GM21367 (cell line): ENCODE measurements at regions not wholly inside any gene's neighbourhood (a gene's known extent, or its start where the extent isn't known, plus 50 kb on each side); places are given as distances from the start of the nearest gene placed in this dataset.
"Not testable (repeated sequence)": the region's sequence is repeated elsewhere in the genome, so short reads cannot be mapped to it uniquely, and the experiment has no call there.

Source experiments
- ATAC-seq: cut with Tn5 transposase; IDR thresholded peaks from one replicate; pipeline ENCODE4 v1.9.1; 2021; ENCODE audit not compliant: unreplicated experiment

GRCh38 chr10:7108141-7108540 is 302.7 kb downstream of the SFMBT2 start:
- ATAC-seq = no peak

GRCh38 chr10:7107285-7107684 is 303.5 kb downstream of the SFMBT2 start:
- ATAC-seq = no peak

GRCh38 chr10:7104379-7104778 is 306.5 kb downstream of the SFMBT2 start:
- ATAC-seq = not testable (repeated sequence)

GRCh38 chr10:7102557-7103349 is 308.1 kb downstream of the SFMBT2 start:
- ATAC-seq = no peak

GRCh38 chr10:7102084-7102483 is 308.8 kb downstream of the SFMBT2 start:
- no peak for ATAC-seq

- no peak for ATAC-seq
These were observed 309.4 kb downstream of the SFMBT2 start for GRCh38 chr10:7101451-7101850.

- ATAC-seq = no peak
These were observed 310.7 kb downstream of the SFMBT2 start for GRCh38 chr10:7100032-7100702.

- no peak for ATAC-seq
These were observed 312.6 kb downstream of the SFMBT2 start for GRCh38 chr10:7098160-7098762.

- ATAC-seq = no peak
These were observed 316.1 kb downstream of the SFMBT2 start for GRCh38 chr10:7094781-7095180.

GRCh38 chr10:7093368-7093767 is 317.5 kb downstream of the SFMBT2 start:
- no peak for ATAC-seq

GRCh38 chr10:7092603-7093002 is 318.2 kb downstream of the SFMBT2 start:
- no peak for ATAC-seq

GRCh38 chr10:7090529-7090928 is 320.3 kb downstream of the SFMBT2 start:
- no peak for ATAC-seq

GRCh38 chr10:7085913-7086589 is 324.8 kb downstream of the SFMBT2 start:
- ATAC-seq = no peak

GRCh38 chr10:7085147-7085912 is 325.5 kb downstream of the SFMBT2 start:
- no peak for ATAC-seq

GRCh38 chr10:7084280-7085005 is 326.4 kb downstream of the SFMBT2 start:
- ATAC-seq = no peak

GRCh38 chr10:7082967-7083366 is 327.9 kb downstream of the SFMBT2 start:
- no peak for ATAC-seq

- no peak for ATAC-seq
These were observed 333.0 kb downstream of the SFMBT2 start for GRCh38 chr10:7077880-7078279.

GRCh38 chr10:7075851-7076250 is 335.0 kb downstream of the SFMBT2 start:
- no peak for ATAC-seq

- no peak for ATAC-seq
These were observed 335.7 kb downstream of the SFMBT2 start for GRCh38 chr10:7075110-7075509.

GRCh38 chr10:7071421-7071820 is 339.4 kb downstream of the SFMBT2 start:
- ATAC-seq = no peak
